PC-3 (cell line): ENCODE measurements at regions not wholly inside any gene's neighbourhood (a gene's known extent, or its start where the extent isn't known, plus 50 kb on each side); places are given as distances from the start of the nearest gene placed in this dataset.

Experiments used
- ATAC-seq: fragments of 200-7000 bp; cut with Tn5 transposase; 2 replicates; pipeline ENCODE4 v1.9.1; 2020; ENCODE audit warnings: mild to moderate bottlenecking, moderate library complexity
- BruUV-seq: library from RNA; stranded (reverse); fragments of 400-500 nt; replicated peaks from 2 replicates; lab custom pipeline; 2021; lab: Mats Ljungman, UMichigan
- CTCF ChIA-PET: fragments of 300-600 bp; sonication (Branson Sonifier 250); formaldehyde crosslinking; loops from one replicate; lab custom pipeline; 2022; ENCODE audit warnings: antibody characterized with exemption; lab: Charles Lee
- POLR2A ChIA-PET: fragments of 300-600 bp; sonication (Branson Sonifier 250); formaldehyde crosslinking; loops from one replicate; lab custom pipeline; 2022; ENCODE audit warnings: antibody characterized with exemption; ENCODE audit not compliant: unreplicated experiment; lab: Charles Lee
- DNase-seq: peaks from one replicate; pipeline ENCODE4 v3.0.0-alpha.2; 2015
- H2AFZ ChIP-seq: fragments of 300-600 bp; sonication (generic); 2 replicates; pipeline ENCODE4 v1.6.0; 2016; ENCODE audit warnings: antibody characterized with exemption, low read length
- H3F3A ChIP-seq: fragments of 300-600 bp; sonication (generic); one replicate; pipeline ENCODE4 v1.6.0; 2017; ENCODE audit warnings: antibody characterized with exemption, low read length, control low read depth, mild to moderate bottlenecking; ENCODE audit not compliant: unreplicated experiment
- H3K27ac ChIP-seq: fragments of 300-600 bp; sonication (generic); 2 replicates; pipeline ENCODE4 v1.5.1; 2016; ENCODE audit warnings: mild to moderate bottlenecking, low read length
- H3K27me3 ChIP-seq: fragments of 300-600 bp; sonication (generic); 2 replicates; pipeline ENCODE4 v1.6.1; 2016; ENCODE audit warnings: low read length, mixed read lengths
- H3K36me3 ChIP-seq: fragments of 300-600 bp; sonication (generic); 2 replicates; pipeline ENCODE4 v1.6.1; 2016; ENCODE audit warnings: low read depth, mixed run types, low read length, mixed read lengths
- H3K4me1 ChIP-seq: fragments of 300-600 bp; sonication (generic); 2 replicates; pipeline ENCODE4 v1.5.1; 2016; ENCODE audit warnings: low read length; ENCODE audit not compliant: insufficient read depth
- H3K4me2 ChIP-seq: fragments of 300-600 bp; sonication (generic); 2 replicates; pipeline ENCODE4 v1.6.0; 2016; ENCODE audit warnings: low read length
- H3K4me3 ChIP-seq: fragments of 300-600 bp; sonication (generic); 2 replicates; pipeline ENCODE4 v1.5.1; 2016; ENCODE audit warnings: mild to moderate bottlenecking, low read length, mixed read lengths
- H3K79me2 ChIP-seq: fragments of 300-600 bp; sonication (generic); 2 replicates; pipeline ENCODE4 v1.6.1; 2017; ENCODE audit warnings: low read length, mixed read lengths
- H3K9ac ChIP-seq: fragments of 300-600 bp; sonication (generic); 2 replicates; pipeline ENCODE4 v1.6.0; 2016; ENCODE audit warnings: mild to moderate bottlenecking, low read length
- H3K9me2 ChIP-seq: fragments of 300-600 bp; sonication (generic); replicated peaks from 2 replicates; pipeline ENCODE4 v1.6.1; 2016; ENCODE audit warnings: mixed run types, low read length, mixed read lengths
- H3K9me3 ChIP-seq: fragments of 300-600 bp; sonication (generic); 2 replicates; pipeline ENCODE4 v1.6.1; 2016; ENCODE audit warnings: low read length, mixed read lengths
- H4K20me1 ChIP-seq: fragments of 300-600 bp; sonication (generic); 2 replicates; pipeline ENCODE4 v1.6.1; 2016; ENCODE audit warnings: low read length, mixed read lengths
- EZH2 ChIP-seq: fragments of 300-600 bp; sonication (generic); IDR thresholded peaks from one replicate; pipeline ENCODE4 v1.6.1; 2017; ENCODE audit warnings: antibody characterized with exemption, mild to moderate bottlenecking, low read length; ENCODE audit not compliant: unreplicated experiment
- EZH2phosphoT487 ChIP-seq: fragments of 300-600 bp; sonication (generic); IDR thresholded peaks from 2 replicates; pipeline ENCODE4 v1.6.1; 2018; ENCODE audit warnings: mild to moderate bottlenecking, antibody characterized with exemption, low read length, borderline replicate concordance
- intact Hi-C: fragments of 100-400 bp; cut with micrococcal nuclease; formaldehyde crosslinking; loops from 2 replicates; pipeline ENCODE4 v1.9.0; 2023
- TF ChIP-seq, protein P1 (sequence below): fragments of 300-600 bp; sonication (generic); conservative IDR thresholded peaks from 2 replicates; pipeline ENCODE4 v1.5.1; 2017; ENCODE audit warnings: antibody characterized with exemption, low read depth, mild to moderate bottlenecking, low read length

DNA sequence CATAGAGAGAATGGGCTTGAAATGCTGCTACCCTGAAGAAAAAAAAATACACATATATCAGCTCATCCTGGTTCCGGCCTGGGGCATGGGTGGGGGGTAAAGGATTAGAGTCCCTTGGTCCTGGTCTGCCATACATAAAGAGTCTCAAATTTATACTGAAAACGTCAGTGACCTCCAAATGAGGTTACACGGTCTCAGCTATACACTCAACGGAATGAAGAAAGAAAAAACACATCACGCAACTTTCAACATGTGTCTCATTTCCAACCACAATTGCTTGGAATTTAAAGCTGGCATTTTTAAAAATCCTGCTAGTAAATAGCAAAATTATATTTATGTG is 612.8 kb downstream of the MCTP2 start:
- Histone ChIP-seq H3K4me3 (no peak overlapping the region), H3K27me3 (peaks cover 10% of the 10 kb centered on the region), H3K36me3 (no peaks in the 10 kb centered on the region), H4K20me1 (no peaks in the 10 kb centered on the region), H2AFZ (no peak overlapping the region), H3K79me2 (no peaks in the 10 kb centered on the region), H3K4me1 (no peaks in the 10 kb centered on the region), H3F3A (no peaks in the 10 kb centered on the region), H3K4me2 (no peak overlapping the region), H3K27ac (no peak overlapping the region), H3K9me2 (no peaks in the 10 kb centered on the region), H3K9me3 (no peaks in the 10 kb centered on the region), H3K9ac (no peak overlapping the region)
- intact Hi-C loops: no loop called here
- TF ChIP-seq EZH2: no peak
- TF ChIP-seq, protein P1, sequence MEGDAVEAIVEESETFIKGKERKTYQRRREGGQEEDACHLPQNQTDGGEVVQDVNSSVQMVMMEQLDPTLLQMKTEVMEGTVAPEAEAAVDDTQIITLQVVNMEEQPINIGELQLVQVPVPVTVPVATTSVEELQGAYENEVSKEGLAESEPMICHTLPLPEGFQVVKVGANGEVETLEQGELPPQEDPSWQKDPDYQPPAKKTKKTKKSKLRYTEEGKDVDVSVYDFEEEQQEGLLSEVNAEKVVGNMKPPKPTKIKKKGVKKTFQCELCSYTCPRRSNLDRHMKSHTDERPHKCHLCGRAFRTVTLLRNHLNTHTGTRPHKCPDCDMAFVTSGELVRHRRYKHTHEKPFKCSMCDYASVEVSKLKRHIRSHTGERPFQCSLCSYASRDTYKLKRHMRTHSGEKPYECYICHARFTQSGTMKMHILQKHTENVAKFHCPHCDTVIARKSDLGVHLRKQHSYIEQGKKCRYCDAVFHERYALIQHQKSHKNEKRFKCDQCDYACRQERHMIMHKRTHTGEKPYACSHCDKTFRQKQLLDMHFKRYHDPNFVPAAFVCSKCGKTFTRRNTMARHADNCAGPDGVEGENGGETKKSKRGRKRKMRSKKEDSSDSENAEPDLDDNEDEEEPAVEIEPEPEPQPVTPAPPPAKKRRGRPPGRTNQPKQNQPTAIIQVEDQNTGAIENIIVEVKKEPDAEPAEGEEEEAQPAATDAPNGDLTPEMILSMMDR: no peak
- no peak for TF ChIP-seq EZH2phosphoT487
- BruUV-seq: no TSS peak
- DNase-seq (no peak), ATAC-seq (no peak)
- POLR2A ChIA-PET: interaction anchor here (0.5 kb wide), 1 partner anchor 103 kb away, joined by 7 read pairs; no protein-coding TSS in a partner anchor
- CTCF ChIA-PET: no interaction called here

DNA sequence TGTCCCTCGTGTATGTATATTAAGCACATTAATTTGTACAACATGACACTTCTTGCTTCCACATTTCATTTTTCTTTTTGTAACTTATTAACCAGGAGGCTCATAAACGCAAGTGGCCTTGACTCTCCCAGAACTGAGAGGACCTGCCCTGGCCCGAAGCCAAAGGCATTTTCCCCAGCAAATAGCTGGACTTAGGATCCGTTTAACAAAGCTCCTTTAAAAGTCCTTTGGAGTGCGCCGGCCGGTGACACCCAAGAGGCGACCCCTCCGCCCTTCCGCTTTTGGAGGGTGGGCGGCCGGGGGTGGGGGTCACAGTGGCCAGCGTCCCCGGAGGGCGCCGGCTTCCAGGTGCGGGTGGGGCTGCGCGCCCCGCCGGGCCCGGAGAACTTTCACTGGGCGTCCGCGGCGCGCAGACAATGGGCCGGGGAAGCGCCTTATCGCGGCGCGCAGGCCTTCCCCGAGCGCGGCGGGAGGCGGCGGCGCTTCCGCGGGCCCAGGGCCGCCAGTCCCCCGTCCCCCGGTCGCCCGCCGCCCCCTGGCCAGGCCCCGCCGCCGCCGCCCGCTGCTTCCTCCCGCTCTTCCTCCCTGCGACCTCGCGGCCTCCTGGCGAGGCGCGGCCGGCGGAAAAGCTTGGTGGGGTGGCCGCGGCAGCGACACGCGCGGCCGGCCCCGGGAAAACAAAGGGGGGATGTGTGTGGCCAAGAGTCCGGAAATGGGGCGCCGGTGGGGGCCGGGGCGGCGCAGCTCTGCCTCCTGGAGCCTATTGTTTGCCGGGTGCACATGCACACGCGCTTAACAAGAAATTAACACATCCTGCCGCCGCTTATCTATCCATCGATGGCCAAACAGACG is 613.4 kb downstream of the MCTP2 start:
- CTCF ChIA-PET: no interaction called here
- H3K9me2 ChIP-seq: no peaks in the 10 kb centered on the region
- H3K4me2 ChIP-seq: no peak overlapping the region
- DNase-seq: no peak
- no peak overlapping the region for H3K4me3 ChIP-seq
- no TSS peak for BruUV-seq
- peaks cover 10% of the 10 kb centered on the region for H3K27me3 ChIP-seq
- no peak overlapping the region for H2AFZ ChIP-seq
- no peak for ATAC-seq
- no peaks in the 10 kb centered on the region for H4K20me1 ChIP-seq
- TF ChIP-seq EZH2phosphoT487: no peak
- no peak for TF ChIP-seq EZH2
- TF ChIP-seq, protein P1: no peak
- POLR2A ChIA-PET: no interaction called here
- no peaks in the 10 kb centered on the region for H3K4me1 ChIP-seq
- no peaks in the 10 kb centered on the region for H3F3A ChIP-seq
- no peak overlapping the region for H3K27ac ChIP-seq
- H3K9me3 ChIP-seq: no peaks in the 10 kb centered on the region
- intact Hi-C loops: no loop called here
- H3K9ac ChIP-seq: no peak overlapping the region
- no peaks in the 10 kb centered on the region for H3K79me2 ChIP-seq
- no peaks in the 10 kb centered on the region for H3K36me3 ChIP-seq

DNA sequence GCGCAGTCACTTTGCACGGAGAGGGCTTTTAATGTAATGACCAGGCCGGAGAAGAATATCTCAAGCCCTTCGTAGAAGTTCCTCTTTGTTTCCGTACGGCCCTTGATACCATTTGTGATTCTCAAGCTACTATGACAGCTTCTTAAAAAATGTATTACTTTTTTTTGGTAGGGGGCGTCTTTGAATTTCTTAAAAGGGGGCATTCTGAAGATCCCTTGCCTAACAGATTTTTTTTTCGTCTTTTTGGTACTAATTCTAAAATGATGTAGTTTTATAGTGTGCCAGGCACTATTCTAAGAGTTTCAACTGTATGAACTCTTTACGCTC is 614.0 kb downstream of the MCTP2 start:
- Histone ChIP-seq H4K20me1 (no peaks in the 10 kb centered on the region), H3F3A (no peaks in the 10 kb centered on the region), H3K9ac (no peak overlapping the region), H3K79me2 (no peaks in the 10 kb centered on the region), H3K4me3 (no peak overlapping the region), H3K9me3 (no peaks in the 10 kb centered on the region), H3K9me2 (no peaks in the 10 kb centered on the region), H3K27ac (no peak overlapping the region), H3K36me3 (no peaks in the 10 kb centered on the region), H3K4me2 (no peak overlapping the region), H2AFZ (no peak overlapping the region), H3K4me1 (no peaks in the 10 kb centered on the region), H3K27me3 (peaks cover 10% of the 10 kb centered on the region)
- ChIA-PET POLR2A (no interaction called here), CTCF (no interaction called here)
- no TSS peak for BruUV-seq
- no peak for ATAC-seq
- intact Hi-C loops: no loop called here
- TF ChIP-seq, protein P1: no peak
- TF ChIP-seq EZH2 (no peak), EZH2phosphoT487 (no peak)
- no peak for DNase-seq
